ENCODE measurements at regions not wholly inside any gene's neighbourhood (a gene's known extent, or its start where the extent isn't known, plus 50 kb on each side); places are given as distances from the start of the nearest gene placed in this dataset.
"Not testable (repeated sequence)": the region's sequence is repeated elsewhere in the genome, so short reads cannot be mapped to it uniquely, and the experiment has no call there.

DNA sequence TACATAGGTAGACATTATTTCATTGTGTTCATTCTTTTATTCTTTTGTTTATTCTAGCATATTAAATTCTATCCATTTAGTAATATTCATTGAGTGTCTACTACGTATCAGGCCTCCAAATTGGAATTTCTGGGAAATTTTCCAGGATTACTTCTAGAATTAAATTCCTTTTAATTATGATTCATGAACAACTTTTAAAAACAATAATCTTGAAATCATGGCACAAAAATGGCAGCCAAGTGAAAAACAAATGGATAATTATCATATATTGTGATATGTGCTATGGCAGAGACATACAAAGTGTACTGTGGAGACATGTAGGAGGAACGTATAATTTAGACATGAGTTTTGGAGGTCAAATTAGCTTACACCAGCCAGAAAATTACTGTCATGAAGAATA, 868.5 kb downstream of the FAT4 start:
- no peak for DNase-seq (ENCODE audit: low read depth, low spot score)
- TF ChIP-seq YY1 (IDR thresholded peaks at IDR 0.05; ENCODE audit: insufficient read depth, insufficient read length) = no peak
- no peak for TF ChIP-seq ZNF274 (IDR thresholded peaks at IDR 0.05; ENCODE audit: low read depth, low read length)
- no peak for TF ChIP-seq SUZ12 (IDR thresholded peaks at IDR 0.05; ENCODE audit: extremely low read depth, insufficient read depth, insufficient read length)
- Histone ChIP-seq H3K27me3 (ENCODE audit: insufficient read depth, insufficient read length) (no peaks in the 10 kb centered on the region), H3K4me1 (ENCODE audit: insufficient read depth, insufficient read length) (no peaks in the 10 kb centered on the region), H3K9ac (ENCODE audit: insufficient read length, low read depth) (no peak overlapping the region), H3K9me3 (ENCODE audit: insufficient read depth, low read length) (no peaks in the 10 kb centered on the region), H3K36me3 (ENCODE audit: insufficient read depth, insufficient read length, low read length) (no peaks in the 10 kb centered on the region), H3K4me3 (ENCODE audit: insufficient read length, low read depth) (no peak overlapping the region)

DNA sequence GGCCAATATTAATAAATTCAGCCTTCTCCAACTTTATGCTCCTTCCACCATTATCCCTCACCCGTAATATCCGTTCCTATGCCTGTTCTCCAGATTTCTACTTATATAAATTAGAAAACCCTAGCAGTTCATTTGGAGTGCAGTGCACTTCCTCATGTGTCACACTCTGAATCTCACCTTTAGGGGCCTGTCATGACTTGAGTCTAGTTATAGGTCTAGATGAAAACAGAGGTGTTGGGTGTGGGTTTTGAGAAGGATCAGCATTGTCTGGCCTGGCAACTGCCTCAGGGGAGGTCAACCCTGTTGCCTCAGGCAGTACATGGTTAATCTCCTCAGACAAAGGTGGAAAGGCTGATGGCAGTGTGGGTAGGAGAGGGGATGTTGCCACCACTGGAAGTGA, 876.8 kb downstream of the FAT4 start:
- no peak for TF ChIP-seq SUZ12 (IDR thresholded peaks at IDR 0.05; ENCODE audit: extremely low read depth, insufficient read depth, insufficient read length)
- no peak for TF ChIP-seq ZNF274 (IDR thresholded peaks at IDR 0.05; ENCODE audit: low read depth, low read length)
- no peak for TF ChIP-seq YY1 (IDR thresholded peaks at IDR 0.05; ENCODE audit: insufficient read depth, insufficient read length)
- no peak overlapping the region for H3K9ac ChIP-seq (ENCODE audit: insufficient read length, low read depth)
- no peaks in the 10 kb centered on the region for H3K9me3 ChIP-seq (ENCODE audit: insufficient read depth, low read length)
- no peak for DNase-seq (ENCODE audit: low read depth, low spot score)
- H3K27me3 ChIP-seq (ENCODE audit: insufficient read depth, insufficient read length) = no peaks in the 10 kb centered on the region
- H3K4me3 ChIP-seq (ENCODE audit: insufficient read length, low read depth) = no peak overlapping the region
- H3K36me3 ChIP-seq (ENCODE audit: insufficient read depth, insufficient read length, low read length) = no peaks in the 10 kb centered on the region
- no peaks in the 10 kb centered on the region for H3K4me1 ChIP-seq (ENCODE audit: insufficient read depth, insufficient read length)

- Histone ChIP-seq H3K27me3 (ENCODE audit: insufficient read depth, insufficient read length) (no peaks in the 10 kb centered on the region), H3K9ac (ENCODE audit: insufficient read length, low read depth) (no peak overlapping the region), H3K4me1 (ENCODE audit: insufficient read depth, insufficient read length) (no peaks in the 10 kb centered on the region), H3K4me3 (ENCODE audit: insufficient read length, low read depth) (no peak overlapping the region), H3K9me3 (ENCODE audit: insufficient read depth, low read length) (no peaks in the 10 kb centered on the region), H3K36me3 (ENCODE audit: insufficient read depth, insufficient read length, low read length) (no peaks in the 10 kb centered on the region)
- TF ChIP-seq ZNF274 (IDR thresholded peaks at IDR 0.05; ENCODE audit: low read depth, low read length) (no peak), SUZ12 (IDR thresholded peaks at IDR 0.05; ENCODE audit: extremely low read depth, insufficient read depth, insufficient read length) (no peak), YY1 (IDR thresholded peaks at IDR 0.05; ENCODE audit: insufficient read depth, insufficient read length) (no peak)
- DNase-seq (ENCODE audit: low read depth, low spot score) = no peak
These were observed 877.8 kb downstream of the FAT4 start for GRCh38 chr4:126192506-126192905.

GRCh38 chr4:126201251-126202138, 886.7 kb downstream of the FAT4 start:
- H3K4me1 ChIP-seq (ENCODE audit: insufficient read depth, insufficient read length); H3K27me3 ChIP-seq (ENCODE audit: insufficient read depth, insufficient read length); H3K4me3 ChIP-seq (ENCODE audit: insufficient read length, low read depth); DNase-seq (ENCODE audit: low read depth, low spot score); H3K9me3 ChIP-seq (ENCODE audit: insufficient read depth, low read length); H3K9ac ChIP-seq (ENCODE audit: insufficient read length, low read depth); H3K36me3 ChIP-seq (ENCODE audit: insufficient read depth, insufficient read length, low read length): not testable (repeated sequence)

- no peak for TF ChIP-seq ZNF274 (IDR thresholded peaks at IDR 0.05; ENCODE audit: low read depth, low read length)
- no peak for TF ChIP-seq SUZ12 (IDR thresholded peaks at IDR 0.05; ENCODE audit: extremely low read depth, insufficient read depth, insufficient read length)
- TF ChIP-seq YY1 (IDR thresholded peaks at IDR 0.05; ENCODE audit: insufficient read depth, insufficient read length) = no peak
- Histone ChIP-seq H3K9ac (ENCODE audit: insufficient read length, low read depth) (no peak overlapping the region), H3K4me1 (ENCODE audit: insufficient read depth, insufficient read length) (no peaks in the 10 kb centered on the region), H3K27me3 (ENCODE audit: insufficient read depth, insufficient read length) (no peaks in the 10 kb centered on the region), H3K9me3 (ENCODE audit: insufficient read depth, low read length) (no peaks in the 10 kb centered on the region), H3K36me3 (ENCODE audit: insufficient read depth, insufficient read length, low read length) (no peaks in the 10 kb centered on the region), H3K4me3 (ENCODE audit: insufficient read length, low read depth) (no peak overlapping the region)
- DNase-seq (ENCODE audit: low read depth, low spot score) = no peak
These were observed 887.5 kb downstream of the FAT4 start for GRCh38 chr4:126202226-126202625.

DNA sequence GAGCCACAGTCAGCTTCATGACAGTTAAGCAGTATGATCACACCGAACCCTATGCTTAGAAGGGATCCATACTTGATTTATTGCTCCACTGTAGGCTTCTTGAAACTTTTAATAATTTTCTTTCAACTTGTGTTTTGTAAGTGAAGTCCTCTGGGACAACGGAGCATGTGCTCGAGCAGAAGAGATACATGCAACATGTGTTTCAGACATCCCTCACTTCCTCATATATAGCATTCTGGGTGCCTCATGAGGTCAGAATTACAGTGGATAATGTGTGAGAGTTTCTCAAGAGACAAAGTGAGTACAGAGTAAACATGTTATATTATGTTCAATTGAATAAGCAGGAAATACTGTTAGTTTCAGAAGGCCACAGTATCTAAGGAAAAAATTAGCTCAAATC, 893.2 kb downstream of the FAT4 start:
- DNase-seq (ENCODE audit: low read depth, low spot score) = no peak
- Histone ChIP-seq H3K9ac (ENCODE audit: insufficient read length, low read depth) (no peak overlapping the region), H3K36me3 (ENCODE audit: insufficient read depth, insufficient read length, low read length) (no peaks in the 10 kb centered on the region), H3K4me3 (ENCODE audit: insufficient read length, low read depth) (no peak overlapping the region), H3K9me3 (ENCODE audit: insufficient read depth, low read length) (no peaks in the 10 kb centered on the region), H3K4me1 (ENCODE audit: insufficient read depth, insufficient read length) (no peaks in the 10 kb centered on the region), H3K27me3 (ENCODE audit: insufficient read depth, insufficient read length) (no peaks in the 10 kb centered on the region)
- TF ChIP-seq YY1 (IDR thresholded peaks at IDR 0.05; ENCODE audit: insufficient read depth, insufficient read length) = no peak
- no peak for TF ChIP-seq SUZ12 (IDR thresholded peaks at IDR 0.05; ENCODE audit: extremely low read depth, insufficient read depth, insufficient read length)
- TF ChIP-seq ZNF274 (IDR thresholded peaks at IDR 0.05; ENCODE audit: low read depth, low read length) = no peak

DNA sequence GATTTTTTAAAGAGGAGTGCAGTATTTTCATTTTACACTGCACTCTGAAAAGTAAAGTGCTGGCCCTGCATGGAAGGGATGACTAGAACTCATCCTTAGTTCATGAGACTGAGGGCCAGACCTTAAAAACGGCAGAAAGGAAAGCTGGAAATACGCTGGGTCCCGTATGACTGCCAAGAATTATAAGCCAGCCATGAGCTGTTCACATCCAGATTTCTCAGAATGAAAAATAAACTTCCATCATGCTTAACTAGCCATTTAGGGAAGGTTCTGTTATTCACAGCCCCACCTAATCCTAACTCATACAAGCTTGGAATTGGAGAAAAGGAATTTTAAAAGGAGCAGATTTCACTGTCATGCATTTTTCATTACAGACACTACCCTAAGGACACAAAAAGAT, 894.4 kb downstream of the FAT4 start:
- Histone ChIP-seq H3K4me3 (ENCODE audit: insufficient read length, low read depth) (no peak overlapping the region), H3K36me3 (ENCODE audit: insufficient read depth, insufficient read length, low read length) (no peaks in the 10 kb centered on the region), H3K27me3 (ENCODE audit: insufficient read depth, insufficient read length) (no peaks in the 10 kb centered on the region), H3K9me3 (ENCODE audit: insufficient read depth, low read length) (no peaks in the 10 kb centered on the region), H3K4me1 (ENCODE audit: insufficient read depth, insufficient read length) (no peaks in the 10 kb centered on the region), H3K9ac (ENCODE audit: insufficient read length, low read depth) (no peak overlapping the region)
- TF ChIP-seq SUZ12 (IDR thresholded peaks at IDR 0.05; ENCODE audit: extremely low read depth, insufficient read depth, insufficient read length) (no peak), YY1 (IDR thresholded peaks at IDR 0.05; ENCODE audit: insufficient read depth, insufficient read length) (no peak), ZNF274 (IDR thresholded peaks at IDR 0.05; ENCODE audit: low read depth, low read length) (no peak)
- no peak for DNase-seq (ENCODE audit: low read depth, low spot score)
